HG02981 (cell line): ENCODE measurements at regions not wholly inside any gene's neighbourhood (a gene's known extent, or its start where the extent isn't known, plus 50 kb on each side); places are given as distances from the start of the nearest gene placed in this dataset.
A peak's percentile ranks its signal among the peaks of the same experiment; 100 is the strongest.
"Not testable (repeated sequence)": the region's sequence is repeated elsewhere in the genome, so short reads cannot be mapped to it uniquely, and the experiment has no call there.

Source experiments
- ATAC-seq: cut with Tn5 transposase; IDR thresholded peaks from one replicate; pipeline ENCODE4 v1.9.1; 2021; ENCODE audit warnings: mild to moderate bottlenecking, moderate library complexity; ENCODE audit not compliant: unreplicated experiment

DNA sequence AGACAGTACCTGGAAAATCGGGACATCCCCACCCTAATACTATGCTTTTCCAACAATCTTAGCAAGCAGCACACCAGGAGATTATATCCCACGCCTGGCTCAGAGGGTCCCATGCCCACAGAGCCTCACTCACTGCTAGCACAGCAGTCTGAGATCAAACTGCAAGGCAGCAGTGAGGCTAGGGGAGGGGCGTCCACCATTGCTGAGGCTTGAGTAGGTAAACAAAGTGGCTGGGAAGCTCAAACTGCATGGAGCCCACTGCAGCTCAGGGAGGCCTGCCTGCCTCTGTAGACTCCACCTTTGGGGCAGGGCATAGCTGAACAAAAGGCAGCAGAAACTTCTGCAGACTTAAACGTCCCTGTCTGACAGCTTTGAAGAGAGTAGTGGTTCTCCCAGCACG, 275.5 kb downstream of the IKZF2 start:
- not testable (repeated sequence) for ATAC-seq

DNA sequence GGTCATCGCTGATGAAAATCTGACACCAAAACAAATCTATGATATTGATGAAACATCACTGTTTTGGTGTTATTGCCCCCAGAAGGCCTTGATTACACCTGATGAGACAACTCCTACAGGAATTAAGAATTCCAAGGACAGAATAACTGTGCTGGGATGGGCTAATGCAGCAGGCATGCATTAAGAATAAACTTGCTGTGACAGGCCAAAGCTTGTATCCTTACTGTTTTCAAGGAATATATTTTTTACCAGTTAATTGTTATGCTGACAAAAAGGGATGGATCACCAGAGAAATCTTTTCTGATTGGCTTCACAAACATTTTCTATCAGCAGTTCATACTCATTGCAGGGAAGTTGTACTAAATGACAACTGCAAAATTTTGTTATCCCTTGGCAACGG, 278.2 kb downstream of the IKZF2 start:
- ATAC-seq, result no peak

DNA sequence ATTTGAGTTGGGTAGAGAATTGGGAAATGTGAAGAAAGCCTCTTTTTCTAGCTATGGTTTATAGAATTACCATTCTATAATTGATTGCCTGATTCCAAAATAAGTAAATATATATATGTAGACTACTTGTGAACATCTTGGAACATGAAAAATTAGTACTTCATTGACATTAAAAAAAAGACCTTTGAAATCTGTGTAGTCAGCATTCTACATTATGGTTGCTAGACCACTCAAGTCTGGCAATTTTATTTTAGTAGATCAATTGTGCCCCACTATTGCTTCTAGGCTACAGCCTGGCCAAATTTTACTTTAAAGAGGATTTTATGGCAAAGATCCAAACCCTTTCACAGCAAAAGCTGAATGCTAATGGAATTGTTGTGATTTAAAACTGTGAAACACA, 279.8 kb downstream of the IKZF2 start:
- no peak for ATAC-seq

DNA sequence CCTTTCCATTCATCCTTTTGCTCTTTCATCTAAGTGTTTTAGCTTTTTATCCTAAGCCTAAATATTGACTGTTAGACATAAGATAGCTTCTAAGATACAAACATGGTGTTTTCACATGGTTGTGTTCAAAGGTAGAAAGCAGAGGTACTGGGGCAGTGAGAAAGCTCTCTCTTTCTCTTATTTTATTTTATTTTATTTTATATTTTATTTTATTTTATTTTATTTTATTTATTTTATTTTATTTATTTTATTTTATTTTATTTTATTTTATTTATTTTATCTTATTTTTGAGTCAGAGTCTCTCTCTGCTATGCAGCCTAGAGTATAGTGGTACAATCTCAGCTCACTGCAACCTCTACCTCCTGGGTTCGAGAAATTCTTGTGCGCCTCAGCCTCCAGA, 287.2 kb downstream of the IKZF2 start:
- ATAC-seq, result no peak

DNA sequence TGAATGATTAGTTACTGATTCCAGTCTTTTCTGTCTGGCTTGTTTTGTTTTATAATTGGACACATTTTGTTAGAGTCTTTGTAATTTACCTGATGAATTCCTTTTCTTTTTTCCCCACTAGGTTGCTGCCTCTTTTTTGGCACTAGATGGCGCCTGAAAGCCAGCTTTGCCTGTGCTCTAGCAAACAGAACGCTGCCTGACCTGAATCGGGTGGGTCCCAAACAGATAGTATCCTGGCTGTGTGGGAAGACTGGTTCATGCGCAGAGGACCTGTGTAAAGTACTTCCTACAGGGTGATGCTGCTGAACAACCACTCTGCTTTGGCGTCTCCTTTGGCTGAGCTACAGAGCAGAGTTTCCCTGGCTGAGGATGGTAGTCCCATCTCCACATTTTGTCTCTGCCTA, 288.2 kb downstream of the IKZF2 start:
- ATAC-seq, result peak; percentile 61

DNA sequence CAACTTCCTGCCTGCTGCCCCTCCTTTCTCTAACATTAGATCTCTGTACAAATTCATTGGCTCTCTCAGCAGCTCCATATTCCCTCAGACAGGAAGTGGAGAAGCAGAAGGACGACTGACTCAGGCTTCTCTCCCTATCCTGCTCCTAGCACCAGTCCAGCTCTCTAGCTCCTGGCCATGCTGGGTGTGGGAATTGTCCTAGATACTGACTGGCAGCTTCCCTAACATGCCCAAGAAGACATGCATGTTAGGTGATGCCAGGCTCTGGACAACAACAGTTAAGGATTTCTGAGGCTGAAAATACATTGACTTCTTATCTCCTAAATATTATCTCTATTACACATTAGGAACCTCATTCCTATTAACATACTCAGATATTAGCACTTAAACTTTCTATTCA, 292.9 kb downstream of the IKZF2 start:
- no peak for ATAC-seq

DNA sequence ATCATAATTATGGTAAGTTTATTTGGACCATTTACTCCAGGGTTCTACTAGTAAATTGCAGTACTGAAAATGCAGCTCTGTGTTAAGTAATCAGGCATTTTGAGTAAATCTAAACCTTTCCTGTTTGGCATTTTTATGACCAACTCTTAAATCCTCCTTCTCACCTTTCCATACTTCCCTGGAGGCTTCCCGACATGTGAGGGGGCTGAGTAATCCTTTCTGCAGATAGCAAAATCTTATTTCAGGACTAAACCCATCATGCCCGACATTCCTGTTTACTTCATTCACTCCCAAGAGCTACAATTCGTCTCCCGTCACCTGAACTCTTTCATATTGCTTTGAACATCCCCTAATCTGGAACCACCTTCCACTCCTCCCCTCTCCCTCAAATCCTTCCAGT, 296.6 kb downstream of the IKZF2 start:
- no peak for ATAC-seq

DNA sequence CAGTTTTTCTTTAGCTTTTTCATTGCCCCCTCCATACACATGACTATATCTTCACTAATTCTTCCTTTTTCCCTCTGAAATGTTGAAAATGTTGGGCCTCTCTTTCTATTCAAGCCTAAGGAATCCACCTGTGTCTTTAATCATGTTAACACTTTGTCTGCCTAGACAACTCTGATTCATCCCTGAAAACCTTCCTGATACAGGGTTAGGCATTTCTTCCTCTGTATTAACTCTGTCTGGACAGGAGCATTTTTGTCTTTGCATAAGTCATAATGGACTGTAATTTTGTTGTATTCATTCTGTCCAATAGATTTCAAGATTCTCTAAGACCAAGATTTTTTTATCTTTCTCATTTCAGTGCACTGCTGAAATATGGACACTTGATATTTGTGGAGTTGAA, 297.3 kb downstream of the IKZF2 start:
- no peak for ATAC-seq

DNA sequence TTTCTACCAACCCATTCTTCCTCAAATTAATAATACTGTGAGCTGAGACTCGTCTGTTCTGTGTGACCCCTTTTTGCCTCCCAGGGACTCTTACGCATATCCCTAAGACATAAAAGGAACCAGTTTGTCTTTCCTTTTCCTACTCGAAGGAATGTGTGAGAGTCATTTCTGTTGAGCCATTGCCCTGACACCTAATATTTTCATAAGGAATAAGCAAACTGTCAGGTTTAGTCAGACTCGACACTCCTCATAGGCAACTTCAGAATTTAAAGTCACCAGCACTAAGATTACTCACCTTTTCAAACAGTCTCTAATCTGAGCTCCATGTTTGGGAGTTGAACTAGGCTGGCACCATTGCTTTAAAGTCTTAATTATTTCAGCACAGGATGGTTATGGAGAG, 305.5 kb downstream of the IKZF2 start:
- ATAC-seq, result no peak

DNA sequence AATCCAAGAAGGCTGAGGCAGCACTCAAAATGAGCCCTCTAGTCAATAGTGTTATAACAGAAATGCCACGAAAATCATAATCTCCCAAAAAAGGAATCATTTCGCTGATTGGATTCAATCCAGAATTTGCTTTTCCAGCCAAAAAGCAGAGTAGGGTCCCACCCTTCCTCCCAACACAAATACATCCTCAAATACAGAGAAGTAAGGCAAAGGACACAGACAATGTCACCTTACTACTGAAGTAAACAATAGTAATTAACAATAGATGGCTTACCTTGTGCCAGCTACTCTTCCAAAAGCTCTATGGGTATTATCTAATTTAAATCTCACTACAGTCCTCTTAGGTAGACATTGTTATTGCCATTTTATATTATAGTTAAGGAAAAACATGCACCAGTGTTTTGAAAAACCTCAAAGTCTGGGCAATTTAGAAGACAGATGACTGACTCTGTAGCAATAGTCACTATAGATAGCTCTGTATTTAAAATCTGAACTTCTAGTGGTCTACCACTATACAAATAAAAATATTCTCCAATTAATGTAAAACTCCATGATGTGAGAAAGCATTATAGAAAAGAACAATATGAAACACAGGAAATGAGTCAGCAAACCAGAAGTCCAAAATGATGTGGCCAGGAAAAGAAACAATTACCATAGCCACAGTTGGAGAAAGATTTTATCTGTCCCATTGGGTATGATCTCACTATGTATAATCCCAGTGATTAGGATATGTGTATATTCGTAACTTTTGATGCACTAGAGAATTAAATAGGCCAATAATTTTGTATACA, 305.0 kb upstream of the ERBB4 start:
- ATAC-seq, result no peak

DNA sequence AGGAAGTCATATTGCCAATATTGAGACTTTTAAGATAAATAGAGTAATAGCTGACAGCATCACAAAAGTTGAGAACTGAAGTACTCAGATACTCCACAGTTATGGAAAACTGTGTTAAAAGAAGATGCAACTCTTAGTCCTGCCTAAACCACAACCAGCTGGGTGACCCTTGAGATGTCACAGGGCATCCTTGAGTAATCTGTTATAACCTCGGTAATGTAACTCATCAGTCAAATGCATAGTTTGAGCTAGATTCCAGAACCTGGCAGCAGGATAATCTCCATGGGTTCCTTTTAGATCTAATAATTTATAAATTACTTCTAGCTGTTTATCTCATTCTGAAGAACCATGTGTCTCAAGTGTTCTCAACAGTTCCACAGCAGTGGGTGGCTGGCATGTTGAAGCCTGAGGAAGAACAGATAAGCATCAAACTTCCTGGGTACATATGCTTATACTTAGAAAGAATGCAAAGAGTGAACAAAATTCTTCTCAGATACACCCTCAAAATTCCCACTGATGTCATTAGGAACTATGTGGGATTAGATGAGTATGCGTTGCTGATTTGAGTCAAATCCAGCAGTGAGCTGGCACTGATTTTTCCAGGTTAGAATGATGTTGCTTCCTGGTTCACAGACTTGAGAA, 304.1 kb upstream of the ERBB4 start:
- ATAC-seq, result no peak

DNA sequence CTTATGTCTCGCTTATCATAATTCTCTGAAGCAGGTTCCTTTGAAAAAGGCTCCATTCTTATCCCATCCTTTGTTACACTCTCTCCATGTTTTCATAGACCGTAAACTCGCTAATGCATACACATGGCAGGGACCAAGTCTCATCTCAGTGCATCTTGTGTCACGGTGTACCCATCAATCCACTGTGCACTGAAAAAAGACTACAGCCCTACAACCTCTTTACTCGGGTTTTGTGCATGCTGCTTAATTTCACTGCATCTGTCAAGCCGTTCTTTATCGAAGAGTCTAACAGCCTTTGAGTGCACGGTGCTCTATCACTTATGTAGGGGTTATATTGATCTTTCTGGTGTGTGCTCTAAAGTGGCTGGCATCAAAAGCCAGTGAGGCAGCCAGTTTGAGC, 302.9 kb upstream of the ERBB4 start:
- ATAC-seq, result no peak

DNA sequence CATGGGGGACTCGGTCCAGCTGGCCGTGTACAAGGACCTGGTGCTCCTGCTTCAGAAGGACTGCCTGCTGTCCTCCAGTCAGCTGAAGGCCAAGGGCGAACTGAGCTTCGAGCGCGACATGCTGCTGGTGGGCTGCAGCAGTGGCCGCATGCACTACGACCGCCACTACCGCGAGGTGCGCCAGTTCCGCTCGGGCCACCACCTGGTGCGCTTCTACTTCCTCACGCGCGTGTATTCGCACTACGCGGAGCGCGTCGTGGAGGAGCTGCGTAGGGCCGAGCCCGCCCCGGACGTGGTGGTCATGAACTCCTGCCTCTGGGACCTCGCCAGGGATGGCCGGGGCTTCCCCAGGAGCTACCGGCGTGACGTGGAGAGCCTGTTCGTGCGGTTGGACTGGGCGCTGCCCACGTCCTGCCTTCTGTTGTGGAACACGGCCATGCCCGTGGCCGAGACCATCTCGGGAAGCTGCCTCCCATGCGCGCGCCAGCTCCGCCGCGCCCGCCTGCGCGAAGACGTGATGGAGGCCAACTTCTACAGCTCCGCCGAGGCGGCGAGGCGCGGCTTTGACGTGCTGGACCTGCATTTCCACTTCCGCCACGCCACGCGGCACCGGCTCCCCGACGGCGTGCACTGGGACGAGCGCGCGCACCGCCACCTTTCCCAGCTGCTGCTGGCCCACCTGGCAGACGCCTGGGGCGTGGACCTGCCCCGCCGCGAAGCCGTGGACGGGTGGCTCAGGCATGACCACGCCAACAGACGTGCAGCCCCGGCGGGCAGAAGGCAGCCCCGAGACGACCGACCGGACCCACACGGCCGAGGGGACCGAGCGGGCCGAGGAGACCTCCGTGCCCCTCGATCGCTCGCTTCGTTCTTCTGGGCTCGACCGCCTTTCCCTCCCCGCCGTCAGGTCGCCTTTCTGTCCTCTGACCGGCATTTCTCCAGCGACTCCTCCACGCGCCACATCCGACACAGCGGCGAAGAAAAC, 293.9 kb upstream of the ERBB4 start:
- no peak for ATAC-seq

DNA sequence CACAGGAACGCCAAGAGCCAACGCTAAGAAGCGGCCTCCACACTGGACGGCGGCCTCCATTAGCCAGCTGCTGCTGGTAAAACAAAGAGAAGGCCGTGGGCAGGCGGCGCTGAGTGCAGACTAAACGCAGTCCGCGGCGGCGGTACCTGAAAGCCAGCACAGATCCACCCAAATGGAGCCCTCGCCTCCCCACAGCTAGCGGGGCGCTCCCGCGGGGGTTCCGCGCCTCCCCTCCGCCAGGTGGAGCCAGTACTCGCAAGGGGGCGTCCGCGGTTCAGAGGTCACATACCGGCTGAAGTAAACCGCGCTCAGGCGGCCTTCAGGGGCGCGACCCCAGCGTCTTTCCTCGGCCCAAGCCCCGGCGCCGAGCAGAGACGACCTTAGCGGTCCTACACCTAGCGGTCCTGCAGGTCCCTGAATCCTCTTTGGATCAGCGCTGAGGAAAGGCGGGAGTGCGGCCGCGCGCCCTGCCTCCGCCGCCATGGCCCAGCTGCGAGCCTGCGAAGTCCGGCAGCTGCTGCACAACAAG, 293.1 kb upstream of the ERBB4 start:
- no peak for ATAC-seq

DNA sequence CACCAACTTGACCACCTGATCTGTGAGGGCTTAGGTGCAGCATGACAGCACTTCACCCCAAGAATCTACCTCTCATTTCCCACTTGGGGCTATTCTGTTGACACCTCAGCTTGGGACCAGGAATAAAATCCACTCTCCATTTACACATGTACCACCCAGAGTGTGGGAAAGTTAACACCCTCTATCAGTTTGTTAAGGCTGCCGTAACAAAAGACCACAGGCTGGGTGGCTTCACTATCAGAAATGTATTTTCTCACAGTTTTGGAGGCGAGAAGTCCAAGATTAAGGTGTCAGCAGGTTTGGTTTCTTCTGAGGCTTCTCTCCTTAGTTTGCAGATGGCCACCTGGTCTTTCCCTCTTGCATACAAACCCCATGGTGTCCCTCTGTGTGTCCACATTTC, 277.7 kb upstream of the ERBB4 start:
- no peak for ATAC-seq

DNA sequence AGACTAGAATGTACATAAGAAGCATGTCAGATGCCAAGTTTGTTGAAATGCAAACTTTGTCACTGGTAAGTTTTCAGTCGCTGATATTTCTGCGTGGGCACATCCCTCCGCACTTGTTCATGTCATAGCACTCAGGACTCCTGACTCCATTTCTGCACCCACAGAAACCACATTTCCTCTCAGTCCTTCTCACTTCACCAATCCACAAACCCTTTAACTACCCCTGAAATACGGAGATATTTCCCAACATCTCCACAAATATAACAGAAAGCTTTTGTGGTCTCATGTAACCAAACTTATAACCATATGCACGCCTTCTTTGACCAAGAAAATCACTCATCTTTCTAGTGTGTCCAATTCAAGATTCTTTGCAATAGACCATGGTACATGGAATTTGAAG, 276.9 kb upstream of the ERBB4 start:
- no peak for ATAC-seq

DNA sequence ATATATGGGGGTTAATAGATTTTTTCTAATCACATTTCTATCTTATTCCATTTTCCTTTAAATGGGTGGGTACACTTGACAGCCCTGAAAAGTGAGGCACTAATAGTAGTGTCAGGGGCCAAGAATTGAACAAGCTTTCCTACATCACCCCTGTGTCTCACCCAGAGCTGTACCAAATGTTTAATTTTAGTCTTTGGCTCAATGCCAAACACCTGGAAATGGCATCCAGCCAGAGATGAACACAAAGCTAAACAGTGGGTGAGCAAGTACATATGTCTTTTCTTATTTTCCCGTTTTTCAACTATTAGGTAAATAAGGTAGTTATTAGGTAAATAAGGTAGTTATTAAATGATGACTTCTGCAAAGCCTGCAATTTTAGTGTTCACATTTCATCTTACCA, 276.3 kb upstream of the ERBB4 start:
- no peak for ATAC-seq

DNA sequence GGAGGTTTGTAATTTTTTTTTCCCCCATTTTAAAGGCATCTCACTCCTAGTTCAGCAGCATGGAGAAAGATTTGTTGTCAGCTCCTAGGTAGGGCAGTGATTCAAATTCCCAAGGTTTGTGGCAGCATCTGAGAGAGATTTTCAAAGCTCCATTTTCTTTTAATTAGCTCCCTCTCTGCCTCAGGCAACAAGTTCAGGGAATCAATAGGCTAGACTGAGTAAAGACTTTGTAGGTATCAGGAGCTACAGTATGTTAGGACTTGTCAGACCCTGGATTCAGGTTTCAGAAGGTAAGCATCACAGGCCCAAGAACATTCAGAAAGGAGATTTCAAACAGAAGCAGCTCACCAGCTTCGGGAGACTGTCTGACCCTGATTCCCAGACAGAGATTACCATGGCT, 273.3 kb upstream of the ERBB4 start:
- no peak for ATAC-seq

DNA sequence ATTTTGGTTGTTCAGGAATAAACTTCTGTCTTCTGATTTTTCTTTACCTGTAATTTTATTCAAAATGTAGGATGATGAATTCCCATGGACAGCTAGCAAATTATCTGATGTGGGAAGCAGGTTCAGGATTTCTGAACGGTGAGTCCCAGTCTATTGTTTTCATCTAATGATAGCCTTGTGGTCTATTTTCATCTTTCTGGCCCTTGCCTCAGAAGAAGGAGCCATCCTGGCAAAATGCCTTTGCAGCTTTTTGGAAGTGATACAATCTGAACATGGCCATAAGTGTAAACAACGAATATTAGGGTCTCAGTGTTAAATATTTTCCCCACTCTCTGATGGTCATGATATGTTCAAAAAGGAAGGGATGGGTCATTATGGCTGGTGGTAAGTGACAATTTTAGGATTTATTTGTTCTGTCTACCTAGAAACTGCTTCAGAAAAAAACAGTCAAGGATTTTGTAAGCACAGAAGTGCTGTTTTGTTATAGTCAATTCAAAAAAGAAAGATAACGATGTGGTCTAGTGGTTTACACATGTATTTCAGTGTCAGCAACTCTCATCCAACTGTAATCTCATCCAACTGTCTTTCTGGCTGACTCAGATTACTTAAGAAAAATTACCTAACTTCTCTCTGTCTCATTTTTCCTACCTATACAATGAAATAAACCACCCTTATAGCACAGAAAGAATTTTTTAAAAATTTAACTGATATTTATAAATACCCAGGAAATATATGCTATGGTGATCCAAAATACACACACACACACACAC, 272.6 kb upstream of the ERBB4 start:
- ATAC-seq, result no peak

DNA sequence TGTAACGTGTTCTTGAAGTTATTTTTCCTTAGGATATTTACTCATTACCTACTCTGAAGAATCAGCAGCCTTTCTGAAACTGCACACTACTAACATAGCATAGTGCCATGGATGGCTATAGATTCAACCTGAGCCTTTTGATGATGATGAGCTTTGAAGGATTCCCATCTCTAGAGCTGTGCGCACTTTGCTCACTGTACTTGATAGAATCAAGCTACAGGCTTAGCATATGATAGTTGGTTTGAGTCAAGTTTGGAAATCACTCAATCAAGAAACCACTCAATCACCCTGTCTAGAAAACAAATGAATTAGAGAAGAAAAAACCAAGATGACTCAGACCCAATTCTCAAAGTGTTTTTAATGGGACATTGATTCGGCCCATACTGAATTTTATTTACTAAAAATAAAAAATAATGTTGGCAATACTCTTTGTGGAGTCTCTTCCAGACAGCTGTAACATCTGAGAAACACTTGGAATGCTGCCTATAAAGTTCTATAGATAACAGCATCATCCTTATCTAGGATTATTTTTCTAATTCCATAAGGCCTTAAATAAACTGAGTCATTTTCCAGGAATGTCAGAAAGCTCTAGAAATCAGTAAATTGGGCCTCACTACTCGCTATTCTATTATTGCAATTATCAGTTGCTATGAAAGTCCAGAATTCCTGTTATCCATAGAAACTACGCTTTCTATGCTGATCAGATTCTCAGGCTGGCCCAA, 259.0 kb upstream of the ERBB4 start:
- ATAC-seq, result no peak
